ENCODE measurements at regions not wholly inside any gene's neighbourhood (a gene's known extent, or its start where the extent isn't known, plus 50 kb on each side); places are given as distances from the start of the nearest gene placed in this dataset.

GRCh38 chr10:128629111-128630096 is 503.2 kb upstream of the MKI67 start:
- DNase-seq: no peak

DNA sequence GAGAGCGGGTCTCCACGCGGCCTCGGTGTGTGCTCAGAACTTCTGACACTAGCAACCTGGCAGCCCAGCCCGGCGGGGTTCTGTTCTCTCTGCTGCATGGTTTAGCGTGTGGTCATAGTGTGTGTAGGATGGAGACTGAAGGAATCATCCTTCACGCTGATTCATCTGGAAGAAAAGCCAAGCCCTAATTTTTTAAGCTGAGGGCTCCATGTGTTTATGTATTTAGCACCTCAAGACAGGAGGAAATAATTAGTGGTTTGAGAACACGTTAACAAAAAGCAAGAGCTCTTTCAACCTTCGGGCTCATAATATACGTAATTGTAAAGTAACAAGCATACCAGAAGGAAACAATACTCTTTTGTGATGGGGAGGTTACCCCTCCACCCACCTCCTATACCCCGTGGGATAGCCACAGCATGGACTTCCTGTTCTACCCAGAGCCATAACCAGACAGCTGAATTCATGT is 504.6 kb upstream of the MKI67 start:
- DNase-seq: no peak

DNA sequence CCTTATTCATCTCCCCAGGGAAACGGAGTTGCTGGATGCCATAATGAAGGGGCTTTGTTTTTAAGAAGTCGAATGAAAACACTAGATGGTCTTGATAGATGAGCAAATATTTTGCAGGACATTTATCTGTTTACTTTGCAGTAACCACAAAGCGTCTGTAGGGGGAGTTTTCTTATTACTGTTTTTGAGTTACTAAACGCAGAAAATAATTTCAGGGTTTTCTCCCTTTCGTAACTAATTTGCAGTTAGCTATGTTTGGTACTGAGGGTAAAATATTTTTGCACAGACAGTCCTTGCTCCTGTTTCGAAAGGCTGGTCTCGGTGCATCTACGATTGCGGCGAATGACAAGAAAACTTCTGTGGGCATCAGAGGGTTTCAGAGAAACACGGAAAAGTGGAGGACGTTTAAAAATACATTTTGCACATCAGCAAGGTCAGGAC is 505.6 kb upstream of the MKI67 start:
- DNase-seq: no peak

DNA sequence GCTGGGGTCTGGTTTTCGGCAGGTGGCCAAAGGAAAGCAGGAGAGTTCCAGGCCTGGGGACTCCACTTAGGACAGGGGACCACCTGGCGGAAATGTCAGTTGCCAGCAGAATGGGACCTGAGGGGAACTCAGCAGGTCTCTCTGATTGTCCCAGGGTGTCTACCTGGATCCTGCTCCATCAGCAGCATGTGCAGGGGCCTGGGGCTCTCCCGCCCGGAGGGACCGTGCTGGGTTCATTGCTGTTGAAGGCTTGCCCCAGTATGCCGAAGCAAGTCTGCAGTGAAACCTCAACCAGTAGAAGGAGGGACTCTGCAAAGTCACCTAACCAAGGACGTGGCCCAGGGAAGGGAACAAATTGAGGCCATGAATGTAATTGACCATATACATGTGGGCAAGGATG is 506.5 kb upstream of the MKI67 start:
- no peak for DNase-seq

DNA sequence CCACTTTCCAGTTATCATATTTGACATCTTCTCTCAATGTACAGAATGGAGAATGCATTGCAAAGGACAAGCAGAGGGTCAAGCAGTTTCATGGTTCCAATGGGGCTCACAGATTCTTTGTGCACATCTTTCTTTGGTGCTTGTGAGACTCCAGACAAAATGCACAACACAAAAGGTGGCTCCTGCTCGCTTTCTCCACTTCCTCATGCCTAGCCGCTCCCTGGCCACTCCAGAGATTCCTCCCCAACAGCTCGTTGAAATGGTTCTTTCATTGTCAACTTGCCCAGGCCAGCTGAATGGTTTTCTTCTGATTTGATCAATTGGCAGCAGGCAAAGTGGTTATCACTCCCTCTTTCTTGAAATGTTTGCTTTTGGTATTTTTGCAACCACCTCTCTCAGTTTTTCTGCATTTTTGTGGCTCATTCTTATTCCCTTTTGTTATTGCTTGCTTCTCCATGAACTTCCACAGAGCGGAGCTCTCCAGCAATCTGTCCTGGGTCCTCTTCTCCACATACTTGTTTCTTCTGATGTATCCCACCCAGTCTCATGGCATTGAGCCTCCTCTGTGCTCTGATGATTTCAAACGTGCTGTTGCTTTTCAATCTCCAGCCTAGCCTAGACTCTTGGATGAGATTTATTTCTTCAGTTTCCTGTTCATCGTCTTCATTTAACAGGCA is 507.8 kb upstream of the MKI67 start:
- DNase-seq: no peak

DNA sequence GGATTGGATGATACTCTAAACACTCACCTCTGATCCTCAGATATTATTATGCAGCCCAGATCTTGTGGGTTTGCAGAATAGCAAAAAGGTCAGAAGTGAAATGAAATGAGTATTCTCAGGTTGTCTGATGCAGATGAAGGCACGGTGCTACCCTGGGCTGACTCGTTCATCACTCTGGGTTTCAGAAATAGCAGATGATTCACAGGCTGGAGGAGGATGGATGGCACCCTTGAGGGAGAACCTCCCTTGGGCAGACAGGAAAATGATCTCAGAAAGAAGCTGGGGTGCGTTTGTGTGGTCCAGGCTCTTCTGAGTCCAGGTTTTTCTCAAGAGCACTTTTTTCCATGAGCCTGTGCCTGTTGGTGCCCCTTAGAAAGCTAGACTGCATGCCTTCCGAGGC is 515.8 kb upstream of the MKI67 start:
- DNase-seq: no peak

DNA sequence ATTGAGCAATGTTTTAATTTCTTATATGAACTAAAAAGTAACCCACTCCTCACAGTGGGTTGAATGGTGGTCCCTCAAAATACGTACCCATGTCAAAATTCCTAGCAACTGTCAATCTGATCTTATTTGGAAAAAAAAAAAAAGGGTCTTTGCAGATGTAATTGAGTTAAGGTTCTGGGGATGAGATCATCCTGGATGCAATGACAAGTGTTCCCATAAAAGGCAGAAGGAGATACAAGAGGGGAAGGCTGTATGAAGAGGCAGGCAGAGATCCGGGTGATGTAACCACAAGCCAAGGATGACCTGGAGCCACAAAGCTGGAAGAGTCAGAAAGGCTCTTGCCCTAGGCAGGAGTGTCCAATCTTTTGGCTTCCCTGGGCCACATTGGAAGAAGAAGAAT is 516.3 kb upstream of the MKI67 start:
- no peak for DNase-seq

- no peak for DNase-seq
Measured at GRCh38 chr10:128643658-128644057, 517.4 kb upstream of the MKI67 start.

GRCh38 chr10:128645486-128645885 is 519.3 kb upstream of the MKI67 start:
- no peak for DNase-seq

DNA sequence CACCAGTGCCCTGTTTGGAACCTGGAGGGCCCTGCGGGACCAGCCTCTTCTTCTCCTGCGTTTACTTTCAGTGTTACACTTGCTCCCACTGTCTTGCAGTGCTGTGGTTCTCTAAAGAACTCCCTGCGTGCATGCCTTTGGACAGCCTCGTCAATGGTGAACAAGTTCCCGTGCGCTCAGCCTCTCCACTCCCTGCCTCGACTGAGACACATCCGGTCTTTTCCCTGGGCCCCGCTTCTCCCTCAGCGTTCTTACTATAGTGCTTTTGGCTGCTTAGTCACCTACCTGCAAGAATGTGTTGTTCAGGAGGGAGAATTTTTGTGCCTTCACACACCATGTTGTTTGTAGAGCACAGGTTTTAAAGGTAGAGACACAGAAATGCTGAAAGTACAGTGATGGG is 520.7 kb upstream of the MKI67 start:
- DNase-seq: no peak

DNA sequence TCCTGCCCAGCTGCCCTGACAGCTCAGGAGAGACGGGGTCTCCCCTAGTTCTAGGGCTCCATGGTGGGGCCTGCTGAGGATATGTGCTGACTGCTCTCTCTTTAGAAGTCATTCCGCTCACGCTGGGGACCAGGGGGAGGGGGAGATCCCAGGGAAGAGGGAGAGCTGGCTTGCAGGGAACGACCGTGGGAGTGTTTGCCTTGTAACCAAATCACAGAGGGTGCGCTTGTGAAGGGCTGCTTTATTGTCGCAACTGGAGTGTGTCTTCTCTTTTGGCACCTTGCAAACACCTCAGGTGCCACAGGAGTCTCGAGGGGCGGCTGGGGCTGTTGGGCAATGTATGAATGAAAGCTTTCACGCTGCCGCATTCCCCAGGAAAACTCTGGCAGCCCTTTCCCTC is 531.3 kb upstream of the MKI67 start:
- no peak for DNase-seq

DNA sequence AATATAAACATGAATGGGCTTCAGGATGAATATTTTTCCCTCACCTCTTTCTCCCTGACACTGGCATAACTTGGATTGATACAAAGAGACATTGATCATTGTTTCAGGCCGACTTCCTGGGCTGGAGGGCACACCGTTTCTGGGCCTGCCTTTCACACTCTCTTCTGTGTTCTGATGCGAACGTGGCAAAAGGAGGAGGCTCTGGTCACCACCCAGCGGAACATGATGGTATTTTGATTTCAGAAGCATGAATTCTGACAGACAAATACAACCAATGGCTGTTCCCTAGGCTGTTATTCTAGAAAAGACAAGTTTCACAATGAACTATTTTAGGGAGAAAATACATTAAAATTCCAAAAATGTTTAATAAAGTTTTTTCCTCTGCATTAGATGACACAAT is 534.5 kb upstream of the MKI67 start:
- no peak for DNase-seq

GRCh38 chr10:128661404-128662197 is 535.4 kb upstream of the MKI67 start:
- DNase-seq: no peak

DNA sequence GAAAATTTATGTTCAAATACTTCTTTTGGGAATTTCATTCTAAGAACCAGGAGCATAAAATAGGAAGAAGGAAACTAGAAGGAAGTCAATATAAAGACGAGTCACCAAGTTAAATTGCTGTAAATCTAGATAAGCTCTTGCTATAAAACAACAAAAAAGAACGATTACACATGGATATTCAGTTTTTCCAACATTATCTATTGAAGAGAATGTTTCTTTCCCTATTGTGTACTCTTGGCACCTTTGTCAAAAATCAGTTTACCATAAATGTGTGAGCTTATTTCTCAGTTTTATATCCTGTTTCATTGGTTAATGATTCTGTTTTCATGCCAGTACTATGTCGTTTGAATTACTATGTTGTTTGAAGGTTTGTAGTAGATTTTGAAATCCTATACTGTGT is 536.3 kb upstream of the MKI67 start:
- DNase-seq: no peak

- DNase-seq: no peak
Measured at GRCh38 chr10:128664729-128665128, 538.5 kb upstream of the MKI67 start.

DNA sequence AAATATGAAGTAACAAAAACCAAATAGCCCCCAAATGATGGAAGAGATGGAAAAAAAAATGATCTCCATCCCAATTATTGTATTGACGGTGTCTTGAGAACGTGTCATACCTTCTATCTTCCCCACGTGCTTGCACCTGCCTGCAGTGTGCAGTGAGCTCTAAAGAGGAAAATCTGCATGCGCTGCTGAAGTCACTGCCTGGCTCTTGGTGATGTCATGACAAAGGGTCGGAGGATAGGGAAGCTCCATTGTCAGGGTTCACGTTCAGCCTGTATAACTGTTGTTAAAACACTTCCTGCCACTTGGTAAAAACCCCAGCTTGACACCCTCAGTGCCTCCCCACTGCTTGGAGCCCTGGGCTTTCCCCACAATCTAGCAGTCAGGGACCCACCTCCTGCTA is 549.2 kb upstream of the MKI67 start:
- no peak for DNase-seq

DNA sequence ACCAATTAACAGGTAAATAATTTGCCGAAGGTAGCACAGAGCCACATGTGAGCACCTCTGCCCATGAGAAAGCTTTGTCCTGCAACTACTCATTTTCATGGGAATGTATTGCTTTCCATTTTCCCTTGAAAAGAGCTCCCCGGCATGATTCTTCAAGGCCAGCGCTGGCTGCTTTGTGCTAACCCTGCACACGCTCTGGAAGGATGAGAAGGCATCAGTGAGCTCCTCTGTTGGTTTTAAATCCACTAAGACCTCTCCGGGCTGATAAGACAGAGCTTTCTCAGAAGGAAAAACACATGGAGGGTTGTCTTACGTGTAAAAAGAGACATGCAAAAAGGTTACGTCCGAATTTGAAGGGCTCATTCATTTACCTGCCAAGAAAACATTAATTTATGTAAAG is 553.9 kb upstream of the MKI67 start:
- DNase-seq: no peak

- DNase-seq: no peak
Measured at GRCh38 chr10:128684215-128684614, 558.0 kb upstream of the MKI67 start.

GRCh38 chr10:128686630-128687278 is 560.5 kb upstream of the MKI67 start:
- DNase-seq: no peak

DNA sequence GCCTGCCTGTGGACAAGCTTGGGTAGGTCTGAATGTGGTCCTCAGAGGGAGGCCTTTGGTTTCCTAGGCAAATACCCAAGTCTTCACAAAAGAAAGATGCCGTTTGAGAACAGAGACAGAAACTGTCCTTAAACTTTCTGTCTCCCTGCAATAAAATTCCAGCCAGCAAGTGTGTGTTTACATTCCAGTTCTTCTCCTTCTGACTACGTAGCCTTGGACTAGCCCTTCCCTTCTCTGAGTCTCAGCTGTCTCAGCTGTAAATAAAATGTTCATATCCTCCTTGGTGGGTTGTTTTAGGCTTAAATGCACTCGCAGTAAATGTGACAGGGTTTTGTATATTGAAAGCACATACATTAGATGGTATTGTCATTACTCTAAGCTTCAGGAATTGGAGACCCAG is 561.2 kb upstream of the MKI67 start:
- DNase-seq: no peak

DNA sequence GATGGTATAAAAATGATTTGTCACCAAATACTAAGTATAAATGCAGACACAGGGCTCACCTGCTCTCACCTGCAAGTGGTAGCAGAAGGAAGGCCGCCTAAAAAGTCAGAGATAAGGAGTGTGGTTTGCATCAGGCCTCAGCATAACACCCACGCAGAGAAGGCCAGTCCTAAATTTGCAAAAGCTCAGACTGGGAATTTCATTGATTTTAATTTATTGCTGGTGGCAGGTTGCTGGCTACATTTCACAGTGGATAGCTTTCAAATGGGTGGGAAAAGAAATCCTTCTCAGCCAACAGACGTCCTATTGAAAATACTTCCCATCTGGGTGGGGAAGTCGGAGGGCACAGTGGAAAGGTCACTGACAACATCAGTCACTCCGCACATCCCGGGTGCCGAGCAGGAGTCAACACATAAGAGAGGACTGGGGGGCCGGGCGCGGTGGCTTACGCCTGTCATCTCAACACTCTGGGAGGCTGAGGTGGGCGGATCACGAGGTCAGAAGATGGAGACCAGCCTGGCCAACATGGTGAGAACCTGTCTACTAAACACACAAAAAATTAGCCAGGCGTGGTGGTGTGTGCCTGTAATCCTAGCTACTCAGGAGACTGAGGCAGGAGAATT is 561.8 kb upstream of the MKI67 start:
- no peak for DNase-seq

- DNase-seq: no peak
Measured at GRCh38 chr10:128689667-128690066, 563.4 kb upstream of the MKI67 start.

Data from NCI-H187 (cell line).